Lower leg skin (tissue), 3 donors: ENCODE measurements at regions not wholly inside any gene's neighbourhood (a gene's known extent, or its start where the extent isn't known, plus 50 kb on each side); places are given as distances from the start of the nearest gene placed in this dataset.

Experiments
- CTCF ChIP-seq, 3 donors: fragments of 450-650 bp; IDR thresholded peaks; one replicate each; pipeline ENCODE4 v1.5.1; 2016; ENCODE audit warnings: antibody characterized with exemption in 3 of 3, mild to moderate bottlenecking in 3 of 3, moderate library complexity in 2 of 3
- POLR2A ChIP-seq, 2 donors: fragments of 450-650 bp; IDR thresholded peaks; one replicate each; pipeline ENCODE4 v1.6.1; 2016 to 2017; ENCODE audit warnings: antibody characterized with exemption in 2 of 2, mild to moderate bottlenecking in 1 of 2, moderate library complexity in 1 of 2

GRCh38 chr12:25384038-25384892, 133.5 kb upstream of the KRAS start:
- TF ChIP-seq CTCF (IDR thresholded peaks at IDR 0.05) (no peak), POLR2A (IDR thresholded peaks at IDR 0.05) (no peak)
